HepG2 (cell line): ENCODE measurements at regions not wholly inside any gene's neighbourhood (a gene's known extent, or its start where the extent isn't known, plus 50 kb on each side); places are given as distances from the start of the nearest gene placed in this dataset.

Experiments
- ATAC-seq: fragments of 200-7000 bp; cut with Tn5 transposase; 3 replicates; pipeline ENCODE4 v1.9.1; 2020; ENCODE audit warnings: mild to moderate bottlenecking, moderate library complexity
- BruUV-seq: library from RNA; stranded (reverse); fragments of 400-500 nt; replicated peaks from 2 replicates; lab custom pipeline; 2021; lab: Mats Ljungman, UMichigan
- CTCF ChIA-PET: fragments of 300-600 bp; formaldehyde crosslinking; extraction: SDS; loops from one replicate; lab custom pipeline; 2021; ENCODE audit warnings: low total read pairs, inconsistent platforms, low intra/inter-chr PET ratio; lab: Yijun Ruan, JAX
- POLR2A ChIA-PET: fragments of 350-600 bp; sonication (Branson Sonifier 250); formaldehyde crosslinking; loops from one replicate; lab custom pipeline; 2020; ENCODE audit warnings: antibody characterized with exemption, inconsistent platforms; lab: Yijun Ruan, JAX
- DNase-seq: peaks from one replicate; pipeline ENCODE4 v3.0.0-alpha.2; 2015; ENCODE audit warnings: low spot score
- FAIRE-seq: peaks from 3 replicates; lab custom pipeline; 2011; peaks lifted over from hg19 to GRCh38; lab: Jason Lieb, UNC
- H2AFZ ChIP-seq: one replicate; pipeline ENCODE4 v1.6.1; 2011; ENCODE audit warnings: low read length, inconsistent platforms
- H3K27ac ChIP-seq: fragments of 300-600 bp; 3 replicates; pipeline ENCODE4 v1.8.0; 2011; ENCODE audit warnings: mixed run types, mild to moderate bottlenecking, mixed read lengths, low read length, inconsistent platforms; ENCODE audit not compliant: insufficient read depth; ENCODE audit errors: extremely low read length
- H3K27me3 ChIP-seq, 2 experiments: fragments of 200-600 bp in 1 of 2; 2 replicates in 1 of 2; 3 replicates in 1 of 2; pipeline versions ENCODE4 v1.6.0 to v1.8.0; 2011; ENCODE audit warnings: low read length in 2 of 2, mild to moderate bottlenecking in 2 of 2, moderate library complexity in 2 of 2, inconsistent platforms in 1 of 2; ENCODE audit not compliant: insufficient read depth in 2 of 2, control insufficient read depth in 1 of 2
- H3K36me3 ChIP-seq, 2 experiments: fragments of 200-600 bp in 1 of 2; replicated peaks in 1 of 2; 2 replicates in 1 of 2; 3 replicates in 1 of 2; pipeline versions ENCODE4 v1.5.1 to v1.8.0; 2011; ENCODE audit warnings: low read length in 2 of 2, inconsistent platforms in 1 of 2; ENCODE audit not compliant: insufficient read depth in 2 of 2, control insufficient read depth in 1 of 2
- H3K4me1 ChIP-seq: 2 replicates; pipeline ENCODE4 v1.5.1; 2012; ENCODE audit warnings: low read length, inconsistent platforms; ENCODE audit not compliant: insufficient read depth
- H3K4me2 ChIP-seq: 2 replicates; pipeline ENCODE4 v1.6.0; 2011; ENCODE audit warnings: low read depth, low read length, inconsistent platforms
- H3K4me3 ChIP-seq, 3 experiments: fragments of 200-600 bp in 1 of 3; sonication (generic), shearing (Covaris generic) in 1 of 3; replicated peaks in 1 of 3; 2 replicates each; pipeline ENCODE4 v1.5.1; 2011 to 2016; ENCODE audit warnings: low read length in 3 of 3, inconsistent platforms in 2 of 3, low read depth in 2 of 3, mild to moderate bottlenecking in 2 of 3, control low read depth in 1 of 3, mixed read lengths in 1 of 3; ENCODE audit not compliant: insufficient read depth in 1 of 3
- H3K79me2 ChIP-seq: one replicate; pipeline ENCODE4 v1.6.1; 2011; ENCODE audit warnings: low read length, inconsistent platforms; ENCODE audit not compliant: insufficient read depth
- H3K9ac ChIP-seq: 2 replicates; pipeline ENCODE4 v1.6.0; 2011; ENCODE audit warnings: mild to moderate bottlenecking, low read depth, low read length, inconsistent platforms; ENCODE audit not compliant: insufficient read depth
- H3K9me3 ChIP-seq: 2 replicates; pipeline ENCODE4 v1.5.1; 2012; ENCODE audit warnings: mild to moderate bottlenecking, low read length
- H4K20me1 ChIP-seq: 2 replicates; pipeline ENCODE4 v1.6.0; 2011; ENCODE audit warnings: inconsistent platforms, mild to moderate bottlenecking, low read length, moderate library complexity; ENCODE audit not compliant: insufficient read depth
- ARID2 ChIP-seq: sonication (generic); formaldehyde crosslinking; IDR thresholded peaks from 2 replicates; pipeline ENCODE4 v1.8.1; 2022; ENCODE audit warnings: mild to moderate bottlenecking, missing genetic modification reagents, borderline replicate concordance
- ATAD3A ChIP-seq: sonication (generic); formaldehyde crosslinking; IDR thresholded peaks from 2 replicates; pipeline ENCODE4 v1.4.0; 2020; ENCODE audit warnings: missing genetic modification reagents
- NBN ChIP-seq: fragments of 450-650 bp; conservative IDR thresholded peaks from 2 replicates; pipeline ENCODE4 v1.6.1; 2017
- NFRKB ChIP-seq: fragments of 450-650 bp; IDR thresholded peaks from 2 replicates; pipeline ENCODE4 v1.6.1; 2017
- NR2C2 ChIP-seq: sonication (generic); formaldehyde crosslinking; IDR thresholded peaks from 2 replicates; pipeline ENCODE4 v1.4.0; 2020; ENCODE audit warnings: missing genetic modification reagents, mild to moderate bottlenecking, moderate library complexity, borderline replicate concordance
- POLR2G ChIP-seq: fragments of 200-400 bp; formaldehyde crosslinking; IDR thresholded peaks from 2 replicates; pipeline ENCODE4 v1.6.1; 2018; ENCODE audit warnings: mild to moderate bottlenecking, low read depth, low read length, moderate library complexity
- PRMT3 ChIP-seq: sonication (generic); formaldehyde crosslinking; IDR thresholded peaks from 2 replicates; pipeline ENCODE4 v1.8.1; 2022; ENCODE audit warnings: low read depth, mild to moderate bottlenecking, moderate library complexity, missing genetic modification reagents, borderline replicate concordance
- UBTF ChIP-seq: sonication (generic); formaldehyde crosslinking; IDR thresholded peaks from 2 replicates; pipeline ENCODE4 v1.4.0; 2020; ENCODE audit warnings: mild to moderate bottlenecking, missing genetic modification reagents
- ZKSCAN5 ChIP-seq: sonication (generic); formaldehyde crosslinking; IDR thresholded peaks from 2 replicates; pipeline ENCODE4 v1.5.1; 2020; ENCODE audit warnings: mild to moderate bottlenecking, missing genetic modification reagents
- ZMYM4 ChIP-seq: sonication (generic); formaldehyde crosslinking; IDR thresholded peaks from 2 replicates; pipeline ENCODE4 v1.8.1; 2023; ENCODE audit warnings: mild to moderate bottlenecking, missing genetic modification reagents
- ZNF703 ChIP-seq: sonication (generic); formaldehyde crosslinking; IDR thresholded peaks from 2 replicates; pipeline ENCODE4 v1.5.1; 2020; ENCODE audit warnings: missing genetic modification reagents, mild to moderate bottlenecking, moderate library complexity, borderline replicate concordance
- WGBS: methylation state at CpG from one replicate; pipeline ENCODE4 v1.1.6; 2017; ENCODE audit warnings: low lambda C conversion rate; 5-methylcytosine and 5-hydroxymethylcytosine counted together
- in situ Hi-C: cut with HindIII; loops from 2 replicates; pipeline ENCODE4 v1.10.0; 2017; ENCODE audit warnings: low pct_unique_long_range_greater_than_20kb; ENCODE audit not compliant: extremely low pct_ligation_motif_present
- intact Hi-C: fragments of 100-400 bp; cut with micrococcal nuclease; formaldehyde crosslinking; loops from one replicate; pipeline ENCODE4 v1.10.0; 2022; ENCODE audit not compliant: unreplicated experiment
- TF ChIP-seq, protein P1 (sequence below): sonication (generic); formaldehyde crosslinking; IDR thresholded peaks from 2 replicates; pipeline ENCODE4 v1.9.0; 2022; ENCODE audit warnings: low read depth, missing genetic modification reagents
- TF ChIP-seq, protein P2 (sequence below): sonication (generic); formaldehyde crosslinking; IDR thresholded peaks from 2 replicates; pipeline ENCODE4 v1.4.0; 2020; ENCODE audit warnings: low read depth, mild to moderate bottlenecking, missing genetic modification reagents
- TF ChIP-seq, protein P3 (sequence below): sonication (generic); formaldehyde crosslinking; IDR thresholded peaks from 2 replicates; pipeline ENCODE4 v1.8.0; 2022; ENCODE audit warnings: missing genetic modification reagents, low read depth, mild to moderate bottlenecking, borderline replicate concordance

GRCh38 chr2:185507719-185508118, 230.9 kb upstream of the FSIP2 start:
- ATAC-seq (no peak), DNase-seq (no peak), FAIRE-seq (no peak)
- intact Hi-C loops (no loop called here), in situ Hi-C loops (no loop called here)
- H3K4me1 ChIP-seq: no peaks in the 10 kb centered on the region
- no peaks in the 10 kb centered on the region for H4K20me1 ChIP-seq
- ChIA-PET POLR2A (no interaction called here), CTCF (no interaction called here)
- BruUV-seq: no TSS peak
- H3K79me2 ChIP-seq: no peaks in the 10 kb centered on the region
- H2AFZ ChIP-seq: no peak overlapping the region
- 0% methylated on average over 4 of the region's 4 CpGs for WGBS
- no peak overlapping the region for H3K27ac ChIP-seq
- H3K36me3 ChIP-seq: no peaks in the 10 kb centered on the region
- H3K4me2 ChIP-seq: no peak overlapping the region
- no peak overlapping the region for H3K9ac ChIP-seq
- no peak for TF ChIP-seq ATAD3A (CRISPR knock-in tag)
- no peak for TF ChIP-seq ARID2 (CRISPR knock-in tag)
- TF ChIP-seq, protein P1, sequence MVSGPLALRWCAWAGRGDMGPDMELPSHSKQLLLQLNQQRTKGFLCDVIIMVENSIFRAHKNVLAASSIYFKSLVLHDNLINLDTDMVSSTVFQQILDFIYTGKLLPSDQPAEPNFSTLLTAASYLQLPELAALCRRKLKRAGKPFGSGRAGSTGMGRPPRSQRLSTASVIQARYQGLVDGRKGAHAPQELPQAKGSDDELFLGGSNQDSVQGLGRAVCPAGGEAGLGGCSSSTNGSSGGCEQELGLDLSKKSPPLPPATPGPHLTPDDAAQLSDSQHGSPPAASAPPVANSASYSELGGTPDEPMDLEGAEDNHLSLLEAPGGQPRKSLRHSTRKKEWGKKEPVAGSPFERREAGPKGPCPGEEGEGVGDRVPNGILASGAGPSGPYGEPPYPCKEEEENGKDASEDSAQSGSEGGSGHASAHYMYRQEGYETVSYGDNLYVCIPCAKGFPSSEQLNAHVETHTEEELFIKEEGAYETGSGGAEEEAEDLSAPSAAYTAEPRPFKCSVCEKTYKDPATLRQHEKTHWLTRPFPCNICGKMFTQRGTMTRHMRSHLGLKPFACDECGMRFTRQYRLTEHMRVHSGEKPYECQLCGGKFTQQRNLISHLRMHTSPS (CRISPR knock-in tag): no peak
- TF ChIP-seq ZMYM4 (CRISPR knock-in tag): no peak
- no peak for TF ChIP-seq ZKSCAN5 (CRISPR knock-in tag)
- no peak for TF ChIP-seq NR2C2 (CRISPR knock-in tag)
- no peak for TF ChIP-seq PRMT3 (CRISPR knock-in tag)
- no peak overlapping the region for H3K4me3 ChIP-seq
- H3K27me3 ChIP-seq: no peaks in the 10 kb centered on the region
- peaks cover 70% of the 10 kb centered on the region for H3K9me3 ChIP-seq

DNA sequence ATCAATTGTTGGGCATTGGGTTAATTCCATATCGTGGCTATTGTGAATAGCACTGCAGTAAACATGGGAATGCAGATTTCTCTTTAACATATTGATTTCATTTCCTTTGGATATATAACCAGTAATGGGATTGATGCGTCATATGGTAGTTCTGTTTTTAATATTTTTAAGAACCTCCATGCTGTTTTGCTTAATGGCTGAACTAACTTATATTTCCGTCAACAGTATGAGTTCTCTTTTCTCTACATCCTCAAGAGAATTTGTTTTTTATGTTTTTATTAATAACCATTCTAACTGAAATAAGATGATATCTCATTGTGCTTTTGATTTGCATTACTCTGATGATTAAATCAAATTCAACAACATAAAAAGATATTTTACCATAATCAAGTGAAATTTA, 228.5 kb upstream of the FSIP2 start:
- ChIA-PET POLR2A (no interaction called here), CTCF (no interaction called here)
- H2AFZ ChIP-seq: no peak overlapping the region
- no TSS peak for BruUV-seq
- H3K36me3 ChIP-seq: no peaks in the 10 kb centered on the region
- WGBS: 3% methylated on average over 3 of the region's 3 CpGs
- H3K4me1 ChIP-seq: no peaks in the 10 kb centered on the region
- peaks cover 67% of the 10 kb centered on the region for H3K9me3 ChIP-seq
- no peak overlapping the region for H3K4me2 ChIP-seq
- no peaks in the 10 kb centered on the region for H3K79me2 ChIP-seq
- H4K20me1 ChIP-seq: no peaks in the 10 kb centered on the region
- H3K4me3 ChIP-seq: no peak overlapping the region
- H3K27me3 ChIP-seq: no peaks in the 10 kb centered on the region
- DNase-seq (no peak), FAIRE-seq (no peak), ATAC-seq (no peak)
- H3K27ac ChIP-seq: no peak overlapping the region
- in situ Hi-C loops: no loop called here
- intact Hi-C loops: no loop called here
- no peak overlapping the region for H3K9ac ChIP-seq
- TF ChIP-seq UBTF (no peak), NFRKB (no peak), ZNF703 (CRISPR knock-in tag) (no peak), NBN (no peak), POLR2G (no peak)
- TF ChIP-seq, protein P2, sequence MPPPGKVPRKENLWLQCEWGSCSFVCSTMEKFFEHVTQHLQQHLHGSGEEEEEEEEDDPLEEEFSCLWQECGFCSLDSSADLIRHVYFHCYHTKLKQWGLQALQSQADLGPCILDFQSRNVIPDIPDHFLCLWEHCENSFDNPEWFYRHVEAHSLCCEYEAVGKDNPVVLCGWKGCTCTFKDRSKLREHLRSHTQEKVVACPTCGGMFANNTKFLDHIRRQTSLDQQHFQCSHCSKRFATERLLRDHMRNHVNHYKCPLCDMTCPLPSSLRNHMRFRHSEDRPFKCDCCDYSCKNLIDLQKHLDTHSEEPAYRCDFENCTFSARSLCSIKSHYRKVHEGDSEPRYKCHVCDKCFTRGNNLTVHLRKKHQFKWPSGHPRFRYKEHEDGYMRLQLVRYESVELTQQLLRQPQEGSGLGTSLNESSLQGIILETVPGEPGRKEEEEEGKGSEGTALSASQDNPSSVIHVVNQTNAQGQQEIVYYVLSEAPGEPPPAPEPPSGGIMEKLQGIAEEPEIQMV: no peak
- TF ChIP-seq, protein P3, sequence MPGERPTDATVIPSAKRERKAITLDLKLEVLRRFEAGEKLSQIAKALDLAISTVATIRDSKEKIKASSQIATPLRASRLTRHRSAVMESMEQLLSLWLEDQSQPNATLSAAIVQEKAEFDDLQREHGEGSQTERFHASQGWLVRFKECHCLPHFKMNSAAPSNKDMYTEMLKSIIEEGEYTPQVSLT (CRISPR knock-in tag): no peak
